ENCODE measurements at regions not wholly inside any gene's neighbourhood (a gene's known extent, or its start where the extent isn't known, plus 50 kb on each side); places are given as distances from the start of the nearest gene placed in this dataset.

DNA sequence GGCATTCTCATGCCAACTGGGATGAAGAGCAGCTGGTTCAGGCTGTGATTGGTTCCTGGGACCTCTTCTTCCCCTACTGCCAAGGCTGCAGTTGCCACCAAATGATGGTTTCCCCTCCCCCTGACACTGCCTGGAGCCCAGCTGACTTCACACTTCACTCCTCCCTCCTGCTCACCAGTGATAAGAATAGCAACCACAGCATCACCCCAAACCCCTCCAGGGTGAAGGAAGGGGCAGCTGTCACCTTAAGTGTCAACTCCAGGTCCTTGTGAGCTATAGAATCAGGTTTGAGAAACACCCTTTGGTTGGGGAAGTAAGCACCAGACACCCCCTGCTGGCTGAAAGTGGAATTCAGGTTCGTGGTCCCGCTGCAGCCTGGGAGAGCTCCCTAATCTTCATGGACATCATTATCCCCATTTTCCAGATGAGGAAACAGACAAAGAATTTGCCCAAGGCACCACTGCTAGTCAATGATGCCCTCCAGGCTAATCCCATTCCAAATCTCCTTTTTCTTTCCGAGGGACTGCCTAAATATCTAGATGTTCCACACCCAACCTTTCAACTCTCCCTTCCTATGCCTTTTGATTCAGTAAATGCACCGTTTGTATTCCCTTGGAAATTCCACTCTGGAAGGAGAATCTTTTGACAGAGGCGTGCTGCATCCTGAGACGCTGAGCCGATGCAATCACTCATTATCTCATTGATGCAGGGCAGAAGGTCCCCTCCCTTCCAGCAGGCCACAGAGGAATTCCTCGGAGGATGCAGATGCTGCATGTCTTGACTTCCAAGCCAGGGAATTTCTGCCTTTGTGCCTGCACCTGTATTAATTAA, 50.6 kb upstream of the UQCRFS1 start:
- peak; percentile 17 to 26 for DNase-seq (ENCODE audit: low read depth in 2 of 2)

DNA sequence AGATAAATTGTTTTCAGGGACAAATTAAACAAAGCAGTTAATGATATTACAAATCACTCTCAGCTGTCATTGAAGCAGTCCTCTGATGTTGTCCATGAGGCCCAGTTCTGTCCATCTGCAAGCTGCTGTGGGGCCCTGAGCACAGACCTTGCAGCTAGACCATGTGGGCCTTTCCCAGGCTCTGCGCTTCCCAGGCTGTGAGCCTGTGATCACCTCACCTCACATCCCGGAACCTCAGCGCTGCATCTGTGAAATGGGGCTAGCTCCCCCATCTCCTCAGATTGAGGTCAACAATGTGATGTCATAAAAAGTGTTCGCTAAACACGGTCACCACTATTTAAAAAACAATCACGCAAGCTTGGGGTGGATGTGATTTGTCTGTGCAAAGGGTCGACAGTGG, 51.9 kb upstream of the UQCRFS1 start:
- no peak for DNase-seq (ENCODE audit: low read depth in 2 of 2)

DNA sequence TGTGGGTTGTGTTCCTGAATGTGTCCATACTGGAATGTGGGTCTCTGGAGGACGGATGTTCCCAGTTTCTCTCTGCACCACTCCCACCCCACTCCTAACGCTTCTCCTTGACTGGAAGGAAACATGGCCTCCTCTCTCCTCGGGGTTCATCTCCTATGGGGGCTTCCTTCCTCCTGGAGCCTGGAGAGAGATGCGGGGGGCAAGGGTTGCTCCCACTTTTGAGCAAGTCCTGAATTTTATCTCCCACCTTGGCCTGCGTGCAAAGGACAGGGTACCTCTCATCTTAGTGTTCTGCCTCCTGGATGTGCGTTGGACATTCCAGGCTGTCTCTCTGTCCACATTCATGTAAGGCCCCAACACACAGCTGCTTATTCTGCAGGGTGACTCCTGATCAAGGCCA, 52.5 kb upstream of the UQCRFS1 start:
- DNase-seq (ENCODE audit: low read depth in 2 of 2), result no peak

DNA sequence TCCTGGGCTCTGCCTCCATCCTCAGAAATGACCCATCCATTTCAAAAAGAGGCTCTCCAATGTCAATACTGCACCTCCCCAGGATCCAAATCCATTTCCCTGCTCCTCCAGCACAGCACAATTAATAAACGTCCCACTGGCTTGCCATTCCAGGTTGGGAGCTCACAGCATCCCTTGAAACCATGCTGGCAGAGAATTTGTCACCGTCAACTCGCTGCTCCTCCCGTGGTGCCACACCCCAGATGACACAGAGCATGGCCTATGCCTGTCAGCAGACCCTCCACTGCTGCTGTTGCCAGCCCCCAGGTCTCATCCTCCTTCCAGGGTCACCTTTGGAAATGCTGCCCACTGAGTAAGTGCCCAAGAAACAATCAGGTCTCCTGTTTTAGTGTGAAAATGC, 53.0 kb upstream of the UQCRFS1 start:
- DNase-seq (ENCODE audit: low read depth in 2 of 2), result no peak

DNA sequence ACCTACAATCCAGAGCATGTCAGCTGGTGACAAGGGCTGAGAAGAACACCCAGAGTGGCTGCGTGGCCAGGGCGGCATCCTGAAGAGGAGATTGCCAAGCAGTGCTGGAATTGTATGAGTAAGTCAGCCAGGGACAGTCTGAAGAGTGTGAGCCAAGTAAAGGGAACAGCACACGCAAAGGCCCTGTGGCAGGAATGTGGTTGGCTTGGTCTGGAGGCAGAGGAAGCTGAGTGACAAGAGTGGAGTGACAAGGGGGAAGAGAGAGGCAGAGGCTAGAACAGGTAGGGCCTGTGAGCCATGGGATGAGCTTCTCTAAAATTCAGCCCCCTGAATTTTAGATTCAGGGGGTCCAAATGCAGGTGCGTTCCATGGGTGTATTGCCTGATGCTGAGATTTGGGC, 53.7 kb upstream of the UQCRFS1 start:
- no peak for DNase-seq (ENCODE audit: low read depth in 2 of 2)

DNA sequence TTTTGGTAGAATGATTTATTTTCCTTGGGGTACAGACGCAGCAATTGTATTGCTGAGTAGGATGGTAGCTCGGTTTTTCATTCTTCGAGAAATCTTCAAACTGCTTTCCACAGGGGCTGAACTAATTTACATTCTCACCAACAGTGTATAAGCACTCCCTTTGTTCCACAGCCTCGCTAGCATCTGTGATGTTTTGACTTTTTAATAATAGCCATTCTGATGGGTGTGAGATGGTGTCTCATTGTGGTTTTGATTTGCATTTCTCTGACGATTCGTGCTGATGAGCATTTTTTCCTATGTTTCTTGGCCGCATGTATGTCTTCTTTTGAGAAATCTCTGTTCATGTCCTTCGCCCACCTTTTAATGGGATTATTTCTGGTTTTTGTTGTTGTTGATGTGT, 54.8 kb upstream of the UQCRFS1 start:
- DNase-seq (ENCODE audit: low read depth in 2 of 2), result no peak

DNA sequence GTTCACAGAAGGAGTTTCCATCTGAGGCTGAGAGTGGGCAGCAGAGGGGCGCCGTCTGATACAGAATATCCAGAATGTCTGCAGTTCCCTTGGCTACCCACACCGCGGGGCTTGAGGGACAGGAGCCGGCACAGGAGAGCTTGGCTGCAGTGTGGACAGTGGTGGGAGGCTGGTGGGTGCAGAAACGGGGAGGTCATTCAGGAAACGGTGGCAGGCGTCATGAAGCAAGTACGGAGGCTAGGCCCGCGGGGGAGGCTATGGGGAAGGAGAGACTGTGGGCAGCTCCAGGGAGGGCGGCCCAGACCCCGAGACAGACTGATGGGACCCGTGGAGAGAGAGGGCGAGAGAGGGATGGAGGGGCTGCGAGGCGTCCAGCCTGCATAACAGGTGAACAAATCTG, 55.2 kb upstream of the UQCRFS1 start:
- no peak for DNase-seq (ENCODE audit: low read depth in 2 of 2)

DNA sequence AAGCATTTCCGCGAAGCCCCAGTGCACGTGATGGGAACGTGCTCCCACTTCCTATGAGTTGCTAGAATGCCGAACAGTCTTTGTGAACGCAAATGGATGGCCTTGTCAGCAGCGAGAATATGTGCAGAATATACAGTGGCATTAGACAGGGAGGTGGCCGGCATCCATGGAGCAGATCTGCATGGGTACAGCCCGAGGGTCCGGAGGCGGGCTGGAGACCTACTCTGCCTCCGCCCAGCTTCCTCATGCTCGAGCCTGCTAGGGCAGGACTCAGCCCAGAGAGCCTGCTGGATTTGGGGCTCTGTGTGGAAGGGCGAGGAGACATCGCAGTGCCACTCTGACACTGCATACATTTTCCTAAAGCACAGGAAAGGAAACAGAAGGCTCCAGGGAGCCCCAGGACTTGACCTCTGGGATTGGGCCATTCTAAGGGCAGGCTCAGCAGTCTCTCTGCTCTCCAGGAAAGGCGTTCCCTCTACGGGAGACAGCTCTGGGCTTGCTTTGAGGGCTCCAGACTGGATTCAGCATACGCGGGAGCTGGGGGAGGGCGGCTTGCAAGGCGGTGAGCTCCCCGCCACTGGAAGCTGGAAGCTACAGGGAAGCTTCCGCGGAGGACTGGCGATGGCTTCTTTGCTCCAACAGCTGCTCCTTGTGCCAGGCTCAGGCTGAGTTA, 55.9 kb upstream of the UQCRFS1 start:
- DNase-seq (ENCODE audit: low read depth in 2 of 2), result no peak

DNA sequence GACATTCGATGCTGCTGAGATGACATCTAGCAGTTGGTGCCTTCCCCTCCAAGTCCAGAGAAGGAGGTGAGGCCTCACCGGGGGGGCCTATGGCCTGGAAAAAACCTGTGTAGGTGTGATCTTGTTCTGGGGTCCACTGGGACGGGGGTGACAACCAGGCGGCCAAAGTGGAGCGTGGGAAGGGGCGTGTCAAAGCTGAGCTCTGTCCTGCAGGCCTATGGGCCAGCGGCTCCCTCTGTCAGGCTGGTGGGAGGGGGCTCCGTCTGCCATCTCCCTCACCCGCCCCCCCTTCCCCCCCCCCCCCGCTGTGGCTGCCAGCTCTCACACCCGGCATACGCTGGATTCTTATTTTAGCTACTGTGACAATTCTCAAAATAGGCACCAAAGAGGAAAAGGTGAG, 56.7 kb upstream of the UQCRFS1 start:
- DNase-seq (ENCODE audit: low read depth in 2 of 2), result no peak

DNA sequence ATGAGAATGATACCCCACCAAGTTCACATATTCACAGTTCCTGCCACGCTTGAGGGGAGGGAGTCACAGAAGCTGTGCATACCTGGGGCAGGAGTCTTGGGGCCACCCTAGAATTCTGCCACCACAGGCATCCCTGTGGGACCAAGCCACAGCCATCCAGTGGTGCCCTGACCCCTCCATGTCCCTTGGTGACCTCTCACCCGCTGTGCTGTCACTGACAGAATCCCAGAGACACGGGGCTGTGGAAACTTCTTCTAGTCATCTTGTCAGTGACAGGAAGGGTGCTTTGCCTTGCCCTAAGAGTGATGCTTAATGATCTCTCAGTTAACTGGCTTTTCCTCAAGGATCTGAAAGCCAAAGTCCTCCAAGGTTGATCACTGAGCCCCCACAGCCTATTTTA, 58.4 kb upstream of the UQCRFS1 start:
- no peak for DNase-seq (ENCODE audit: low read depth in 2 of 2)

DNA sequence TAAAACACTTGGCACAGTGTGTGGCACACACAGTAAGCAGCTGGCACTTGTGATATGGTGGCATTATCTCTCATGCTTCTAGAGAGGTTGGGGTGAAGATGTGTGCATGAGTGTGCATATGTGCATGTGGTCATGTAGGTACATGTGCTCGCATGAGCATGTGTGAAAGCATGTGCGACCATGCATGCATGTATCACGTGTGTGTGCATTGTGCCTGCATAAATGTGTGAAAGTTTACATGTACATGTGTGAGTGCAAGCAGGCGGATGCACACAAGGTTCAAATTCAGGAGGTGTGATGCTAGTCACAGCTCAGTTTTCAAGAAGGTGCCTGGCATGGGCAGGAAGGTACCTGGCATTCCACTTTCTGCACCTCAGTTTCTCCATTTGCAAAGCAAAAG, 59.0 kb upstream of the UQCRFS1 start:
- no peak for DNase-seq (ENCODE audit: low read depth in 2 of 2)

DNA sequence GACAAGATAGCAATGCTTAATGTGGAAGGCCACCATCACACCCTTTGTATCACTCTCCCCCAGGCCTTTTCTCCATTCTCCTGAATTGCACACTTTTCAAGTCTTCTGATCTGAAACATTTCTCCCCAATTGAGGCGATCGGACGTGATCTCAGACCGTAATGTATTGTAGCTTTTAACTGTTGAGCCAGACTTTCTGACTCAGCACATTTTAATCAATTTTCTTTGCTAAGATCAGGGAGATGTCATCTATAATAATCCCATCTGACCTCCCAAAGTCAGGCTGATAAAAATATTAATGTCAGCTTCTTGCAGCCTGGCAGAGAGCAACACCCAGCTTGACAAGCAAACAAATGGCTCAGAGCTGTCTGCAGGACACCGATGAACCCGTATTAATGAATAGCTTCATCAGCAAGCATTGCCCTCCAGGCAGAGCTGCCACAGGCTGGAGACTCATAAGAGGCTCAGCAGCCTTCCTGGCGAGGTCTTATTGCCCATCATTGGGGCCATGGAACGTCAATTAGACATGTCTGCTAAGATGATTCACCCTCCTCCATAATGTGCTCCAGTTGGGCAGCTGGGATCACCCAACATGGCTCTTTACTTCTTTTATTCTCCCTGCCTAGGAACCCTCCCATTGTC, 60.2 kb upstream of the UQCRFS1 start:
- no peak for DNase-seq (ENCODE audit: low read depth in 2 of 2)

DNA sequence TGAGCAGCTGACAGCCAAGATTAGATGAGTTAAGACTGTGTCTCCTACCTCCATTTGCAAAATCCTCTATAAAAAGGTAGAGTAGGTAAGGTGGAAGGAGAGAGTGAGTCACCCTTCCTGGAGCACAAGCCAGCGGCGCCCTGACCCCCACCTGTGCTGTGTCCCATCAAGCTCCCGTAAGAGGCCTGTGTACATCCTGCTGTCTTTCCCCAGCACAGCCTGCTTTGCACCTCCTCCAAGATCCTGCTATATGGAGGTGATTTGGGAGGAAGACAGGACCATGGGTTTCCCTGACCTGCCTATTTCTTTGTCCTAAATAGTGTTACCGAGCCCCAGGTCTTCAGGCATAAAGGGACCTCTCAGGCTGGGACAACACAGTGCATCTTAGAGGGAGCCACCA, 62.3 kb upstream of the UQCRFS1 start:
- DNase-seq (ENCODE audit: low read depth in 2 of 2), result no peak

DNA sequence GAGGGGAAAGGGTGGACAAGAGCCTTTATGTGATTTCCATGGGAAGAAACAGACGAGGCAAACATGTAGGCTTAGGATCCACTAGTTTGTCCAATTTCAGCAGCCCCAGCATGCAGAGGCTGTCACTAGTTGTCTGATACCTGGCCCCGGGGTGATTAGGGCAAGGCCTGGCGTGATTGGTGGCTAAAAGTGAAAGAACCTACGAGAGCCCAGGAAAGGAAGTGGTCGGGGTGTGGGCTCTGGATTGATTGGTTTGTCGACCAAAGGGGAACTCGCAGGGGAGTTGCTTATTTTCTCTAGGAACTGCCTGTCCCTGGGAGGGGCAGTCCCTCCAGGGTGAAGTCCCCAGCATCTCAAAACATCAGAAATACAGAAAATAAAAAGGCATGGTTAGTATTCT, 64.2 kb upstream of the UQCRFS1 start:
- DNase-seq (ENCODE audit: low read depth in 2 of 2), result peak; percentile 7 to 13

DNA sequence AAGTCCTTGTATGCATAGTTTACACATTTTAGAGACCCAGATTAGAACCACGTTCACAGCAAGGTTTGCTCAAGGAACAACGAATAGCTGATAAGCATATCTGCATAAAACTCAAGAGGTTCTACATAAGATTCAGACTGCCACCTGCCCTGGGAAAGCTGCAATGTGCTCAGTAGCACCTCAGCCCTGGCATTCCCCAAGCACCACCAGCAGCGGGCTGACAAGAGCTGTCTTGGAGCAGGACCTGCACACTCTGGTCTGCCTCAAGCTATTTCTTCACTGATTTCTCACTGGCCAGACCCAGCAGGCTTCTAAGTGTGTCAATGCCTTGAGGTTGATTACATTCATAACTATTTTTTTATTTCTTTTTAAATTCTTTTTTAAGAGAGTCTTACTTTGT, 65.8 kb upstream of the UQCRFS1 start:
- DNase-seq (ENCODE audit: low read depth in 2 of 2), result no peak

DNA sequence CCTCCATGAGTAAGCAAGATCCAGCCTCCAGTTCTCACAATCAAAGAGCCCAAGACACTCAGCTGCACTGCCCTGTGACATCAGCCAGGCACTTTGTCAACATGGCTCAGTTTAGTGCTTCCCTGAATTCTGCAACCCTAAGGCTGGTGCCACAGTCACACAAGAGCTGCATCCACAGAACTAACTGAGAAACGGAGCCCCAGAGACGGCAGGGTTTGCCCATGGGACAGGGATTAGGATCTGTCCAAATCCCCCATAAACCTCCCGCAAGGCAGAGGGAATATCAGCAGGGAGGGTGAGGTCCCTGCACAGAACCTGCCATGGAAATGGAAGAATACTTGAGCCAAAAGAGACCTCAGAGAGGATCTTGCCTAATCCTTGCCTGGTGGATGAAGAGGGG, 70.4 kb upstream of the UQCRFS1 start:
- DNase-seq (ENCODE audit: low read depth in 2 of 2), result no peak

DNA sequence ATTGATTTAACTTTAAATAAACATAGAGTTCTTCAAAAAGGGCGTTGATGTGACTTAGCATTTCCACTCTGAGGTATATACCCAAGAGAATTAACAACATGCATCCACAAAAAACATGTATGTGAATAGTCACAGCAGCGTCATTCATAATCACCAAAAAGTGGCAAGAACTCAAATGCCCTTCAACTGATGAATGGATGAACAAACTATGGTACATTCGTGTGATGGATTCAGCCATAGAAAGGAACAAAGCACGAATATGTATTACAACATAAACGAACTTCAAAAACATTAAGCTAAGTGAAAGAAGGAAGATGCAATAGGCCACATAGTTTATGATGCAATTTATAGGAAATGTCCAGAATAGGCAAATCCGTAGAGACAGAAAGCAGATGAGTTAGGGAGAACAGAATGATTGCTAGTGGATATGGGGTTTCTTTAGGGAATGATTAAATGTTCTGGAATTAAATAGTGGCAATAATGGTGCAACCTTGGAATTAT, 72.3 kb upstream of the UQCRFS1 start:
- no peak for DNase-seq (ENCODE audit: low read depth in 2 of 2)

DNA sequence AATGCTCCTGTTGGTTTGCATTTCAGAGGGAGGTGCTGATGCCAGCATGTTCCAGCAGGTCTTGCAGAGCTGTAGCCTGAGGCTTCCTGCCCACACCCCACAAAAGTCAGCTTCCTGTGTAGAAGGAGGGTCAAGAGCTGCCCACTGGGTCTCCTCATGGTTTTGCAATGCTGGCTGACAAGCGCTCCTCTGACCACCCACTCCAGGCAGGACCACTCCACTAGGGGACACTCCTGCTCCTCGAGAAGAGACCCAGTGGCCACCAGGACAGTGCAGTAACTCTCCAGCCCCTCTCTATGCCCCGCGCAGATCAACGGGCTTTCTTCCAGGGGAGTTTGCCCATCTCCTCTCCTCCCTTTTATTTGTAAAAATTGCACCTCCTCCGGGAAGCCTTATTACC, 72.9 kb upstream of the UQCRFS1 start:
- DNase-seq (ENCODE audit: low read depth in 2 of 2), result no peak

DNA sequence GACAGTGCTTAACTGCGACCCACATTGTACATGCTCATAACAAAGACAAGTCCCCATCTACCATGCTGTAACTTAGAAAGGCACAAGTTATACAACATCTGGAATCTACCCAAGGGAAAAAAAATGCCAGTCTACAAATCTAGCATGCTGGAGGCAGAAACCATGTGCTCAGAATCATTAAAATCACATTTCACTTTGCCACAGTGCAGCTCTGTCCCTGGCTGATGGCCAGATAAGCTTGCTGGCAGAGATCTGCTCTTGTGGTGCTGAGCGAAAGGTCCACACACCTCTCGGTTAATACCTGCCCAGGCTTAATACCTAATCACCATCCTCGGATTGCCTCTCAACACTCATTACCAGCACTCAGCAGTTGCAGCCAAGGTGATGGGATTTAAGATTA, 74.1 kb upstream of the UQCRFS1 start:
- no peak for DNase-seq (ENCODE audit: low read depth in 2 of 2)

DNA sequence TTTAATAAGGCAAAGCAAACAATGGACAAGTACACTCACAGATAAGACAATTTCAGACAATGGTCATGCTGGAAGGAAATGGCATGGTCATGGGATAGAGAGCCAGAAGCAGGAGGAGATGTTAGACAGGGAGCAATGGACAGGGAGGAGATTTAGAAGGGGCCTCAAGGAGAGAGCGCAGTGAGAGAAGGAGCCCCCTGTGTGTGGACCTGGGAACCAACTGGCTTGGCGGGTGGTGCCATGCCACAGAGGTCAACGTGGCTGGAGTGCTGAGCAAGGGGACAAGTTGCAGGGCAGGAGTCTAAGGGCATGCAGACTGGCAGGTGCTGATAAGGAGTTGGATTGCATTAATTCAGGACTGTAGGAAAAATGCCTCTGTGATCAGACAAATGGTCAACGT, 75.3 kb upstream of the UQCRFS1 start:
- no peak for DNase-seq (ENCODE audit: low read depth in 2 of 2)

DNA sequence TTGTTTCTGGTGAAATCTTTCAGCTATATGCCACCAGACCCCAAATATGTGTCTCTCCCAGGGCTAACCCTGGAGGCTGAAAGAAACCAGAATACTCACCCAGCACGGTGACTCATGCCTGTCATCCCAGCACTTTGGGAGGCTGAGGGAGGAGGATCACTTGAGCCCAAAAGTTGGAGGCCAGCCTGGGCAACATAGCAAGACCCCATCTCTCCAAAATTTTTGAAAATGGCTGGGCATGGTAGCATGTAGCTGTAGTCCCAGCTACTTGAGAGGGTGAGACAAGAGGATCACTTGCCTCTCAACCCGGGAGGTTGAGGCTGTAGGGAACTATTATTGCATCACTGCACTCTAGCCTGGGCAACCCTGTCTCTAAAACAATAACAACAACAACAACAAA, 76.1 kb upstream of the UQCRFS1 start:
- no peak for DNase-seq (ENCODE audit: low read depth in 2 of 2)

DNA sequence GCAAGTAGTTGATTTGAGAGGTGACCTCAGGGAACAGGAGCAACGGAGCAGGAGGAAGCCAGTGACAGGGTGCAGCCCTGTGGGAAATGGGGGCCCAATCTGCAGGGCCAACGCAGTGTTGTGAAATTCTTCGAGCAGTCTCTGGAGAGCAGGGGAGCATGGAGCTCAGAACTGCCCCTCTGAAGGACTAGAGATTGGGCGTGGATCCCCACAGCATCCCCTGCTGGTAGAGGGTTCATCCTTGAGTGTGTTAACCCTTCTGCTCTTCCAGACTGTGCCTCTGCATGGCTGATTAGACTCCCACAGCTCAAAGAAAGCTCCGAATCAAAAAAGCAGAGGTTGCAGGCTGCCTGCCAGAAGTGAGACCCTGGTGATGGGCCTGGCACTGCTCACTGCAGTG, 77.9 kb upstream of the UQCRFS1 start:
- DNase-seq (ENCODE audit: low read depth in 2 of 2), result no peak

DNA sequence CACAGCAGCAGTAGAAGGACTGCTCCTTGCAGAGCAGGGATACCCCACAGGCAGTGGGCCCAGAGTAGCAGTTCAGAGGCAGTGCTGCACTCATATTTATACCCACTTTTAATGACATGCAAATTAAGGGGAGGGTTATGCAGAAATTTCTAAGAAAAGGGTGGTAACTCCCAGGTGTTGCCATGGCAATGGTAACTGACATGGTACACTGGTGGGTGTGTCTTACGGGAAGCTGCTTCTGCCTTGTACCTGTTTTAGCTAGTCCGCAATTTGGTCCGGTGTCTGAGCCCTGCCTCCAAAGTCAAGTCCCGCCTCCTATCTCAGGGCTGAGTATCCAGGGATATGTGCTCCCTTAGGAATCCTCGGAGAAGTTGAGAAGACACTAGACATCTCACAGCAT, 79.2 kb upstream of the UQCRFS1 start:
- no peak for DNase-seq (ENCODE audit: low read depth in 2 of 2)
